Sigmoid colon (tissue), 6 donors: ENCODE measurements at regions not wholly inside any gene's neighbourhood (a gene's known extent, or its start where the extent isn't known, plus 50 kb on each side); places are given as distances from the start of the nearest gene placed in this dataset.

ENCODE experiments used
- DNase-seq: peaks from one replicate; pipeline ENCODE4 v3.0.0-alpha.2; 2019
- H3K27ac ChIP-seq, 4 donors: fragments of 200-600 bp; sonication (generic); one replicate each; pipeline ENCODE4 v1.5.1; 2016 to 2019; ENCODE audit warnings: mild to moderate bottlenecking in 1 of 4
- H3K27me3 ChIP-seq, 3 donors: fragments of 200-600 bp; sonication (generic); one replicate each; pipeline ENCODE4 v1.5.1; 2019; ENCODE audit warnings: mild to moderate bottlenecking in 1 of 3
- H3K36me3 ChIP-seq, 4 donors: fragments of 200-600 bp; sonication (generic); one replicate each; pipeline ENCODE4 v1.5.1; 2016 to 2019
- H3K4me1 ChIP-seq, 4 donors: fragments of 200-600 bp; sonication (generic); one replicate each; pipeline ENCODE4 v1.5.1; 2017 to 2019
- H3K4me3 ChIP-seq, 4 donors: fragments of 200-600 bp; sonication (generic); one replicate each; pipeline ENCODE4 v1.5.1; 2017 to 2019; ENCODE audit warnings: mild to moderate bottlenecking in 2 of 4, moderate library complexity in 1 of 4
- H3K9me3 ChIP-seq, 4 donors: fragments of 200-600 bp in 3 of 4; sonication (generic) in 3 of 4; one replicate each; pipeline versions ENCODE4 v1.5.1 to v1.6.1; 2013 to 2019
- EP300 ChIP-seq, 4 donors: sonication (generic); formaldehyde crosslinking; IDR thresholded peaks; one replicate each; pipeline ENCODE4 v1.6.1; 2017; ENCODE audit warnings: antibody characterized with exemption in 4 of 4
- POLR2A ChIP-seq, 2 donors: fragments of 450-650 bp; IDR thresholded peaks; one replicate each; pipeline ENCODE4 v1.6.1; 2016; ENCODE audit warnings: antibody characterized with exemption in 2 of 2, mild to moderate bottlenecking in 2 of 2, moderate library complexity in 2 of 2
- POLR2AphosphoS5 ChIP-seq, 4 donors: sonication (generic); formaldehyde crosslinking; IDR thresholded peaks; one replicate each; pipeline ENCODE4 v1.6.1; 2017; ENCODE audit warnings: antibody characterized with exemption in 4 of 4
- WGBS, 2 donors: extraction: QIAGEN DNeasy Blood & Tissue Kit; methylation state at CpG; one replicate each; pipeline ENCODE4 v1.1.7; 2013; 5-methylcytosine and 5-hydroxymethylcytosine counted together
- intact Hi-C: fragments of 100-400 bp; cut with DNase I; formaldehyde crosslinking; loops from one replicate; pipeline ENCODE4 v1.15.1; 2023
- TF ChIP-seq, protein P1 (sequence below), 4 experiments: fragments of 450-650 bp in 3 of 4; fragments of 200-600 bp in 1 of 4; IDR thresholded peaks; one replicate each; pipeline ENCODE4 v1.5.1; 2016 to 2019; ENCODE audit warnings: antibody characterized with exemption in 4 of 4, mild to moderate bottlenecking in 3 of 4, moderate library complexity in 2 of 4
- donor health status: healthy with polysubstance abuse.
- donor health status: healthy.

- Histone ChIP-seq H3K4me3 (no peak overlapping the region), H3K27me3 (no peaks in the 10 kb centered on the region), H3K27ac (no peak overlapping the region), H3K36me3 (no peaks in the 10 kb centered on the region), H3K4me1 (no peaks in the 10 kb centered on the region), H3K9me3 (no peaks in the 10 kb centered on the region)
- intact Hi-C loops = no loop called here
- TF ChIP-seq EP300 (IDR thresholded peaks at IDR 0.05) = no peak
- no peak for TF ChIP-seq POLR2A (IDR thresholded peaks at IDR 0.05)
- no peak for TF ChIP-seq POLR2AphosphoS5 (IDR thresholded peaks at IDR 0.05)
- TF ChIP-seq, protein P1, sequence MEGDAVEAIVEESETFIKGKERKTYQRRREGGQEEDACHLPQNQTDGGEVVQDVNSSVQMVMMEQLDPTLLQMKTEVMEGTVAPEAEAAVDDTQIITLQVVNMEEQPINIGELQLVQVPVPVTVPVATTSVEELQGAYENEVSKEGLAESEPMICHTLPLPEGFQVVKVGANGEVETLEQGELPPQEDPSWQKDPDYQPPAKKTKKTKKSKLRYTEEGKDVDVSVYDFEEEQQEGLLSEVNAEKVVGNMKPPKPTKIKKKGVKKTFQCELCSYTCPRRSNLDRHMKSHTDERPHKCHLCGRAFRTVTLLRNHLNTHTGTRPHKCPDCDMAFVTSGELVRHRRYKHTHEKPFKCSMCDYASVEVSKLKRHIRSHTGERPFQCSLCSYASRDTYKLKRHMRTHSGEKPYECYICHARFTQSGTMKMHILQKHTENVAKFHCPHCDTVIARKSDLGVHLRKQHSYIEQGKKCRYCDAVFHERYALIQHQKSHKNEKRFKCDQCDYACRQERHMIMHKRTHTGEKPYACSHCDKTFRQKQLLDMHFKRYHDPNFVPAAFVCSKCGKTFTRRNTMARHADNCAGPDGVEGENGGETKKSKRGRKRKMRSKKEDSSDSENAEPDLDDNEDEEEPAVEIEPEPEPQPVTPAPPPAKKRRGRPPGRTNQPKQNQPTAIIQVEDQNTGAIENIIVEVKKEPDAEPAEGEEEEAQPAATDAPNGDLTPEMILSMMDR (IDR thresholded peaks at IDR 0.05) = no peak
- 87 to 91% methylated on average over 1 of the region's 1 CpG for WGBS, 2 donors
- no peak for DNase-seq
Observed at GRCh38 chr1:221350091-221350490, 391.8 kb downstream of the DUSP10 start.

- intact Hi-C loops = no loop called here
- DNase-seq = no peak
- H3K4me1 ChIP-seq = no peaks in the 10 kb centered on the region
- 92 to 93% methylated on average over 1 of the region's 1 CpG for WGBS, 2 donors
- no peaks in the 10 kb centered on the region for H3K9me3 ChIP-seq
- TF ChIP-seq POLR2A (IDR thresholded peaks at IDR 0.05) = no peak
- TF ChIP-seq EP300 (IDR thresholded peaks at IDR 0.05) = no peak
- TF ChIP-seq, protein P1 (IDR thresholded peaks at IDR 0.05) = no peak
- TF ChIP-seq POLR2AphosphoS5 (IDR thresholded peaks at IDR 0.05) = no peak
- H3K36me3 ChIP-seq = no peaks in the 10 kb centered on the region
- no peaks in the 10 kb centered on the region for H3K27me3 ChIP-seq
- no peak overlapping the region for H3K27ac ChIP-seq
- no peak overlapping the region for H3K4me3 ChIP-seq
Observed at GRCh38 chr1:221356693-221357092, 385.2 kb downstream of the DUSP10 start.

- DNase-seq = no peak
- WGBS, 2 donors = 53 to 67% methylated on average over 2 of the region's 2 CpGs
- no peaks in the 10 kb centered on the region for H3K27me3 ChIP-seq
- H3K36me3 ChIP-seq = no peaks in the 10 kb centered on the region
- H3K9me3 ChIP-seq = no peaks in the 10 kb centered on the region
- TF ChIP-seq EP300 (IDR thresholded peaks at IDR 0.05) (no peak), POLR2A (IDR thresholded peaks at IDR 0.05) (no peak), POLR2AphosphoS5 (IDR thresholded peaks at IDR 0.05) (no peak)
- TF ChIP-seq, protein P1 (IDR thresholded peaks at IDR 0.05) = no peak
- H3K4me1 ChIP-seq = no peaks in the 10 kb centered on the region
- intact Hi-C loops = no loop called here
- H3K4me3 ChIP-seq = no peak overlapping the region
- H3K27ac ChIP-seq = no peak overlapping the region
Observed at GRCh38 chr1:221363039-221363438, 378.9 kb downstream of the DUSP10 start.

GRCh38 chr1:221366495-221367110, 375.3 kb downstream of the DUSP10 start:
- intact Hi-C loops = no loop called here
- Histone ChIP-seq H3K4me3 (no peak overlapping the region), H3K4me1 (no peaks in the 10 kb centered on the region), H3K27ac (no peak overlapping the region), H3K9me3 (no peaks in the 10 kb centered on the region), H3K36me3 (no peaks in the 10 kb centered on the region), H3K27me3 (no peaks in the 10 kb centered on the region)
- WGBS, 2 donors = 68 to 83% methylated on average over 3 of the region's 3 CpGs
- no peak for DNase-seq
- no peak for TF ChIP-seq POLR2AphosphoS5 (IDR thresholded peaks at IDR 0.05)
- TF ChIP-seq POLR2A (IDR thresholded peaks at IDR 0.05) = no peak
- TF ChIP-seq EP300 (IDR thresholded peaks at IDR 0.05) = no peak
- TF ChIP-seq, protein P1 (IDR thresholded peaks at IDR 0.05) = no peak

GRCh38 chr1:221371705-221372104, 370.2 kb downstream of the DUSP10 start:
- intact Hi-C loops = no loop called here
- H3K4me1 ChIP-seq = no peaks in the 10 kb centered on the region
- TF ChIP-seq, protein P1 (IDR thresholded peaks at IDR 0.05) = no peak
- TF ChIP-seq POLR2AphosphoS5 (IDR thresholded peaks at IDR 0.05) = no peak
- TF ChIP-seq EP300 (IDR thresholded peaks at IDR 0.05) = no peak
- no peak for TF ChIP-seq POLR2A (IDR thresholded peaks at IDR 0.05)
- no peaks in the 10 kb centered on the region for H3K9me3 ChIP-seq
- H3K27ac ChIP-seq = no peak overlapping the region
- DNase-seq = no peak
- H3K36me3 ChIP-seq = no peaks in the 10 kb centered on the region
- no peak overlapping the region for H3K4me3 ChIP-seq
- 65 to 77% methylated on average over 3 of the region's 3 CpGs for WGBS, 2 donors
- H3K27me3 ChIP-seq = no peaks in the 10 kb centered on the region
